MV-4-11 (cell line): ENCODE measurements at regions not wholly inside any gene's neighbourhood (a gene's known extent, or its start where the extent isn't known, plus 50 kb on each side); places are given as distances from the start of the nearest gene placed in this dataset.
"Not testable (repeated sequence)": the region's sequence is repeated elsewhere in the genome, so short reads cannot be mapped to it uniquely, and the experiment has no call there.

ENCODE experiments used
- DNase-seq: peaks from one replicate; lab custom pipeline; 2025; lab: John Stamatoyannopoulos, UW

DNA sequence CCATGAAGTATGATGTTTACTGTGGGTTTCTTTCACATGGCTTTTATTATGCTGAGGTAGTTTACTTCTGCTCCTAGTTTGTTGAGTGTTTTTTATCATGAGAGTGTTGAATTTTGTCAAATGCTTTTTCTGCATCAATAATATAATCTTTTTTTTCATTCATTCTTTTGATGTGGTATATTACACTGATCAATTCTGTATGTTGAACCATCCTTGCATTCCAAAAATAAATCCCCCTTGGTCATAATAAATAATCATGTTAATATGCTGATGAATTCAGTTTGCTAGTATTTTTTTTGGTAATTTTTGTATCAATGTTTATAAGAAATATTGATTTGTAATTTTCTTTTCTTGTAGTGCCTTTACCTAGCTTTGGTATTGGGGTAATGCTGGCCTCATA is 97.9 kb upstream of the ZNF648 start:
- DNase-seq = no peak

DNA sequence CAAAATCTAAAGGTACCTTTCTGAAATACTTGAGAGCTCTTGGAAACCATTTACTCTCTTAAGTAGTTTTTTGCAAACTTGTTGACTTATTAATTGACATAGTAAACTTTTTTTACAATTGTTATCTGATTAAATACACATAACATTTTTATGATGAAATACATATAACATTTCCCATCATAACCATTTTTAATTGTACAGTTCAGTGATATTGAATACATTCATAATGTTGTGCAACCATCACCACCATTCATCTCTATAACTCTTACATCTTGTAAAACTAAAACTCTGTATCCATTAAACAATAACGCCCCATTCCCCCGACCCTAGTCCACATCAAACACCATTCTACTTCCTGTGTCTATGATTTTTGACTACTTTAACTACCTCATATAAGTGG is 95.7 kb upstream of the ZNF648 start:
- no peak for DNase-seq

DNA sequence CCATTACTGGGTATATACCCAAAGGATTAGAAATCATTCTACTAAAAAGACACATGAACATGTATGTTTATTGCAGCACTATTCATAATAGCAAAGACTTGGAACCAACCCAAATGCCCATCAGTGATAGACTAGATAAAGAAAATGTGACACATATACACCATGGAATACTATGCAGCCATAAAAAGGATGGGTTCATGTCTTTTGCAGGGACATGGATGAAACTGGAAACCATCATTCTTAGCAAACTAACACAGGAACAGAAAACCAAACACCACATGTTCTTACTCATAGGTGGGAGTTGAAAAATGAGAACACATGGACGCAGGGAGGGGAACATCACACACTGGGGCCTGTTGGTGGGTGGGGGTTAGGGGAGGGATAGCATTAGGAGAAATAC is 92.9 kb upstream of the ZNF648 start:
- not testable (repeated sequence) for DNase-seq

DNA sequence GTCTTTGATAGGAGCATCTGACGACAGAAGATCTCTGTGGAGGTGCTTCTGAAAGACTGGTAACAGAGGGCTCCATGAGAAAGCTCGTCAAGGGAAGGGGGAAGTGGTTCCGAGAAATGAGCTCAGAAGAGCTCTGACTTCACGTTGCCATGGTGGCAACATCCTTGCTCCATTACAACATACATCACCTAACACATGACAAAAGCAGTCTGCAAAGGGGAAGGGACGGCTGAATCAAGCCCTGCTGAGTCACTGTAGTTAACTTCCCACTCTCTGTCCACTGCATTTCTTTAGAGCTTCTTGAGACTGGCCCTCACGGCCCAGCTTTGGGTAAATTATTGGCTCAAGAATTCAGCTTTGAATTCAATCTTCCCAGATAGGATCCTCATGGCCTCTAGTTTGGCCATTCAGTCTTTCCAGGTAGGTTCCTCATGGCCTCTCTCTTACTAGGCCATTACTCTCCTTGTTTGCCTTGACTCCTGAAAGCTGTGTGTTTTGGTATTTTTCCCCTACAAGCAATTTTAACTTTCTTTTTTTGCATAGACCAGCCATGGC is 88.0 kb upstream of the ZNF648 start:
- peak; percentile 99 for DNase-seq

DNA sequence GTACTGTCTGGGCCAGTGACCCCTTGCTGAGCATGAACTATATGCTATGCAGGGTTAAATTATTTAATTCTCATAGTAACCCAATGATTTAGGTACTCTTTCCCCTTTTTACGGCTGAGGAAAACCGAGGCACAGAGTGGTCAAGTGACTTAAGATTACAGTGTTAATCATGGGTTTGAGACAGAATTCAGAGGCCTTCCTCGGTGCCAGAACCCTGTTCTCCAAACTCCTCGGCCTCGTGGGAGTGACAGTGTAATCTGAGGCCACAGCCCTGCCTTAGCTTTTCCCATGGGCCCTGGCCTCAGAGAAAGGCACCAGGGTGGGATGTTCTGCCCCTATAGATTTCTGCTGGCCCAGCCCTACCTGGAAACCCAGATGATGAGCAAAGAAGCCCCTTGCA is 86.4 kb upstream of the ZNF648 start:
- DNase-seq = no peak

DNA sequence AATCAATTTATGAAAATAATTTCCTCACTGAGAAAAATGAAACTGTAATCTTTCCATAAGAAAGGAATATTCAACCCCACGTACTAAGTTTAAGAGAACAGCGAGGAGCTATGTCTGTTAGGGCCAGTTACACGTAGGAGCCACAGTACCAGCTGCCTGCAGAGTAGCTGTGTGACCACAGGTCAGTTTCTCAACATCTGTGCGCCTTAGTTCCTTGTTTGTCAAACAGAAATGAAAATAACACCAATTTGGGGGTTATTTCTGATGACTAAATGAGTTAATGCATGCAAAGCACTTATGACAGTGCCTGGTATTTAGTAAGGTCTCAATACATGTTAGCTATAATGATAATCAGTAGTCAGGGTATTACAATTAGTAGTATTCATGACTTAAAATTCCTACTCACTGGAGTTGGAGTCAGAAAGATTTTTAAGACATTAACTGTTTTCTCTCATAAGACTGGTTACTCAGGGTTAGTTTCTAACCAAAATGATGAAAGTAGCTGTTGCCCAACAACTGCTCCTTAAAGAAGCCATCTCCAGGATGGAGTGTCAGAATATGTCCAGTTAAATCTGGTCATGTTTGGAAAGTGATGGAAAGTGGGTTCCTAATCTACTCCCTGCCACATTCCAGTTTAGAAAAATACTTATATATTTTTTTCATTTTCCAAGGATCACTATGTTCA is 85.8 kb upstream of the ZNF648 start:
- DNase-seq = peak; percentile 98

DNA sequence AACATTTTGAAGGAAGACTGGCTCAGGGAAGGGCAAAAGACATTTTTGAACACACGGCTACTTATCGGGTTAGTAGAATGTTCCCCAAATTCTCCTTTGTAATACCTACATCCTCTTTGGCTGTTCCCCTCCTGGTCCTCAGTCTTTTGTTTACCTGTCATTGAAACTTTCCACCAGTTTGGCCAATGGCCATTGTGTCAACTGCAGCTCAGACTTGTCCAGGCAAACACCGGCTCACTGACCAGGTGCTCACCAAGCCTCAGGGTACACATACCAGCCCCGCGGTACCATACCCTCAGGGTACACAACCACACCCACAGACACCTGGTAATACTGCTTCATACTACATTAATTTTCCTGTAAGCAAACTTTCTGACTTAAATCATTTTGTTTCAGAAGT is 84.8 kb upstream of the ZNF648 start:
- DNase-seq = no peak

DNA sequence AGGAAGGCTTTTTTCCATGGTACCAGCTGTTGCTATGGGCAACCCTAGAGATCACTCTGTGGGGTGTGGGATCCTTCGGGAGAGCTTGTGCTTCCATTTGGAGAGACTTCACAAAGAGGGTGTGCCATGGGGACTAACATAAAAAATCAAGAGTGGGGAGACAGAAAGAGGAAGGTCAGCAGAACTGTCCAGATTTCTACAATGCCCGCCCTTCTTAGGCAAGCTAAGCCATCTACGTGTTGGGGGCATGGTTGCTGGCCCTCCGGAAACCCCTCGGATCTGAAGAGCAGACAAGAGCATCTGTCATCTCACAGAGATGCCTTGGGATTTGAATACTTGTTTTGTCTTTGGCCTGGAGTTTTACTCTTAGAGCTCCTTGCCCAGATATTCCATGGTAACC is 83.9 kb upstream of the ZNF648 start:
- no peak for DNase-seq

DNA sequence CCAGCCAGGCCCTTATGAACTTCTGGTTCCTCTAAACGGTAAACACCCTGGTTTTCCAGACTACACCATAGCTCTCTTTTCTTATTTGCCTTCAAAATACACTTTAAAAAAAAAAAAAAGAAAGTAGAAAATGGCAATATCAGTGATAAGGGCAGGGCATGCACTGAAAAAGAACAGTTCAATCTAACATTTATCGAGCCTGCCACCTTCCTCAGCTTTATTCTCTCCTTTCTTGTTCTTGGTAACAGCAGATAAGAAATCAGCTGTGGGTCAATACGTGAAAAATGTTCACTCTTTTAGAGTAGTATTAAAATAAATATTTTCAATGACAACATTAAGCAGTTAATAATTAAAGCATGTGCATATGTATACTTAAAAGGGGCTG is 83.1 kb upstream of the ZNF648 start:
- no peak for DNase-seq

DNA sequence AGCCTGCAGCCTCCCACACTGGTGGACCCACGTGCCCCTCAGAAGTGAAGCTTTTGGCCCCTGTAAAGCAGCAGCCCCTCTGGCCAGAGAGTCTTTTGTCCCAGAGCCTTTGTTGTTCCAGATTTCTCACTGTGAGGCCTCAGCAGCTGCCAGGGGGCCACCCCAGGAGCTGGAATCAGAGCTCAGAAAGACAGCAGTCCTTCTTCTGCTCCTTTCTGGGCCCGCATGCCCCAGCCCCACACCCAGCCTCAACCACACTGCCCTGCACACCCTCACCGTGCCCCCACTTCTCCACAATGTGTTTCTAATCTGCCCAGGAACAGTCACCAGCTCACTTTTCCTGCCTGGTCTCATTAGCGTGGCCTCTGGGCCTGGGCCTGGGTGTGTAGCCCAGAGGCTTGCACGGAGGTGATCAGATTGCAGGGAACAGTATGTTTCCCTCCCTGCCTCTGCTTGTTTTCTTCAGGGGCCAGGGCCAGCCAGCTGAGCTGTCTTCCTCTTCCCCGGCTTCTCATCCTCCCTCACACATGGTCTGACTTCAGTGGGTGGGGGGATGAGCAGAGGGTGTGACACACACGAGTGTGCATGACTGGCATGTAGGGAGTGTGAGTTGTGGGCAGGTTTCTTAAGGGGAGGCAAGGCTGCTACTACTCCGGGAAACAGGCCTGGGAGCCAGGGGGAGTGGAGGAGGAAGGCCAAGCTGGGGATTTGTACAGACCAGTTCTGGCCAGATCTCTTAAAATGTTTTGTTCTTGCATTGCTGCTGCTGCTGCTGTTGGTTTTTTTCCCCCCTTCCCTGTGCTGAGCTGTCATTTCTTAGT is 82.5 kb upstream of the ZNF648 start:
- DNase-seq = peak; percentile 89

DNA sequence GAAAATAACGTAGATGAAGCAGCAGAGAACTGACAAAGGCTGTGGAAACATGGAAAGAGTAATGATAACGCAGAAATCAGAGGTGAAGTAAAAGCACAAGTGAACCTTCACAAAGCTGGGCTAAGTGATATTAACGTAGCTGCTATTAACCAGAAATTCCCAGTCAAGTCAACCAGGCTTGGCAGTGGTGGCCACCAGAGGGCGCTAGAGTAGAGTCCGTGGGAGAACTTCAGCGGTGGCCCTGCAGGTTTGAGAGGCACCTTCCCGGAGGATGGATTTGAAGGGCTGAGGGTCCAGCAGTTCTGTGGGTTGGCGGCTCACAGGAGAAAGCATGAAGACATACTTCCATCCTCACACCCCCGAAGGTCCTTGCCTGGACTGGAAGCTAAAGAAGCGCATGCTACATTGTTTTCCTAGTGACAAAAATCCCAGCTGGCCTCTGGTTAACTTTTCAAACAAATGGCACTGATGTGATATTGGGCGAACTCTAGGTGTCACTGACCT is 81.7 kb upstream of the ZNF648 start:
- DNase-seq = peak; percentile 69

DNA sequence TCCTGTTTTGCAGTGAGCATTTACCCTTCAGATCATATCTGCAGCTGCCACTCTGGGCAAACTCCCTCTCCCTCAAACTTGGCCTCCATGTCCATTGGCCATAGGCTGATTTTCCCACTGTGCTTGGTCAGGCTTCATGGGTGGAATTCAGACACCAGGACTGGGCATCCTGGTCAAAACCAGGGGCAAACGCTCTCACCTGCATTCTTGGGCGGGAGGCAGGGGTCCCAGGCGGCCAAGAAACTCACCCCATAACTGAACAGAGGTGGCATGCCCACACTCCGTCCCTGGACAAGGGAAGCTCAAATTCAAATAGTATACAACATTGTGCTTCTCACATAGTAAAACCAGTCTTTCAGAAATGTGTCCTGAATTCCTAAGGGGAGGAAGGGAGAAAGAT is 81.1 kb upstream of the ZNF648 start:
- no peak for DNase-seq

DNA sequence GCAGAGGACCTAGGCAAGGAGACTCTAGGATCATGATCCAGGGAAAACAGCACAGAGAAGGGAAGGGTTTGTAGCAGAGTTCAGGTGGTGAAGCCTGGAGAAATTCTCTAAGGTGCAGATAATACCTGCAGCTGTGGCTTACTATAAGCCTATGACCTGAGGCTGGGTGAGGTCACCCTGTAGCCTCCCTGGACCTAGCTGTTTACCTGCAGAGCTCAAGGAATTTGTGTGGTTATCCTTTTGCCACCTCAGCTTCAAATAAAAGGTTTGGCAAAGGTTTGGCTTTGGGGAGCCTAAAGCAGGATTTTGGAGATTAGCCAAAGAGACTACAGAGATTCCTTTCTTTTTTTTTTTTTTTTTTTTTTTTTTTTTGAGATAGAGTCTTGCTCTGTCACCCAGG is 79.5 kb upstream of the ZNF648 start:
- DNase-seq = no peak

DNA sequence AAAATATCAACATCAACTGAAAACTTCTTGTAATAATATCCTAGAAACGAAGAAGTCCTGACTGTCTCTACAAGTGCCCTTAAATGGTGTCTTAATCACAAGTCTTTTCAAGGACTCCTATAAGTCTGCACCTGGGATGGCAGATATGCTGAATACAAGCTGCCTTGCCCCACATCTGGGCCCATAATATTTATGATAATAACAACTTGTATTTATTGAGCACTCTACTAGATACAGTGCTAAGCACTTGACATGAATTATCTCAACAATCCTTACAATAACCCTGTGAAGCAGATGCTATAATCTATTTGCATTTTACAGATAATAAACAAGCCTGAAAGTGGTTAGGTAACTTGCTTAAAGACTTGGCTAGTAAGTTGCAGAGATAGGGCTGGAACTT is 78.0 kb upstream of the ZNF648 start:
- no peak for DNase-seq

DNA sequence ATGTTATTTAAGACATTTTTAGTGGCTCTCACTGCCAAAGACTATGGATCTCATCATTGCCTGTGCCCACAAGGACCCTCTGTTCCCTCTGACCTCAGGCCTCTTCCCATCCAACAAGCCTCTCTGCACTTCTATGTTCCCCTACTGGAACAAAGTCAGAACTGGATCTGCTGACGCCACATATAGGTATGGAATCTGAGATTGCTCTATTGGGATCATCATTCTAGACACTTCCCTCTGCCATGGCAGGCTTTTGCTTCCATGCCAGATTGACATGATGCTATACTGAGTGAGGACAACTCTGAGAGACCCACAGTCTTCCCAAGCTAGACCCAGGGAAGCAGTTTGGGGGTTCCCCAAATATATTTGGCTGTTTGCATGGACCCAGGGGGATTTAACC is 76.0 kb upstream of the ZNF648 start:
- DNase-seq = no peak

DNA sequence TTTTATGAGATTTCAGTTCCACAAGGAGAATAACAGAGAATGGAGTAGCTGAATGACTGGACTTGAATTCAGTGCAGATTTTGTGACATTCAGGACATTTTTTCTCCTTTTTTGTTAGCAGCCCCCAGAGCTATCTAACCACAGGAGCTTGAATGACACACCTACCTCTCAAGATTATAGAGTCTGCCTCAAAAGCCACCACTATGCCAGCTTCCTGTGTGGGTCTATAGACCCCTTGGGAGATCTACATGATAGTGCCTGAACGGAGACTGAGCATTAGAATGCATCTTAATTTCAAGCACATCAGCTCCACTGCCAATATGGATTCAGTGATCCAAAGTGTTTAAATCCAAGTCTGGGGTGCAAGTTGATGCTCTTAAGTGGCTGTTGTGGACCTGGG is 74.4 kb upstream of the ZNF648 start:
- DNase-seq = no peak

DNA sequence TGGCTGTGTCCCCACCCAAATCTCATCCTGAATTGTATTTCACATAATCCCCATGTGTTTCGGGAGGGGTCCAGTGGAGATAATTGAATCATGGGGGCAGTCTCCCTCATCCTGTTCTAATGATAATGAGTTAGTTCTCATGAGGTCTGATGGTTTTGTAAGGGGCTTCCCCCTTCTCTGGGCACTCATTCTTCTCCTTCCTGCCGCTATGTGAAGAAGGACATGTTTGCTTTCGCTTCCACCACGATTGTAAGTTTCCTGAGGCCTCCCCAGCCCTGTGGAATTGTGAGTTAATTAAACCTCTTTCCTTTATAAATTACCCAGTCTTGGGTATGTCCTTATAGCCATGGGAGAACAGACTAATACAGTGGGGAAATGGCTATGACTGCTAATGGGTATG is 72.7 kb upstream of the ZNF648 start:
- no peak for DNase-seq

DNA sequence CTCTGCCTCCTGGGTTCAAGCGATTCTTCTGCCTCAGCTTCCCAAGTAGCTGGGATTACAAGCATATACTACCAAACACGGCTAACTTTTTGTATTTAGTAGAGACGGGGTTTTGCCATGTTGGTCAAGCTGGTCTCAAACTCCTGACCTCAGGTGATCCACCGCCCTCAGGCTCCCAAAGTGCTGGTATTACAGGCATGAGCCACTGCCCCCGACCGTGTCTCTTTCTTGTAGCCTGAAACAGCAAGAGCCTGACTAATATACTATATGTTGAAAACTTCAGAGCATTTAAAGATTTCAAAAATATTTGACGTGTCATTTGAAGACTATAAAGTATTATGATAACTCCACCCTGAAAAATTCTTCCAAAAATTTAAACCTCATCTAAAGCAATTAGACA is 71.7 kb upstream of the ZNF648 start:
- DNase-seq = no peak

DNA sequence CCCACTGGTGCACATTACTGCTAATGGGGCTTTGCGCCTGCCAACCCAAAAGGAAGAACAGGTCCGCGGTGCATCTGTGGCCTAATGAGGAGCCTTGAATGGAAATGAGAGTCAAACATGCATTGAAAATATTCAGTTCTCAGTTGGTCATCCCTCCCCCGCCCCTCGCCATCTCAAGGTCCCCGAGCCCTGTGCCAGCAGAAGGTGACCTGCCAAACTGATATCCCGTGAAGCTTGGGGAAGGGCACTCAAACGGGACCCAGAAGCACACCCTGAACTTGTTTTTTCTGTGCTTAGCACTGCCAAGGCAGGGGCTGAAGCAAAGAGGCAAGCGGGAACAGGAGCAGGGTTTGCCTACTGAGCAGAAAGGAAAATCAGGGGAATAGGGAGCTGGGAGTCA is 67.9 kb upstream of the ZNF648 start:
- DNase-seq = no peak

DNA sequence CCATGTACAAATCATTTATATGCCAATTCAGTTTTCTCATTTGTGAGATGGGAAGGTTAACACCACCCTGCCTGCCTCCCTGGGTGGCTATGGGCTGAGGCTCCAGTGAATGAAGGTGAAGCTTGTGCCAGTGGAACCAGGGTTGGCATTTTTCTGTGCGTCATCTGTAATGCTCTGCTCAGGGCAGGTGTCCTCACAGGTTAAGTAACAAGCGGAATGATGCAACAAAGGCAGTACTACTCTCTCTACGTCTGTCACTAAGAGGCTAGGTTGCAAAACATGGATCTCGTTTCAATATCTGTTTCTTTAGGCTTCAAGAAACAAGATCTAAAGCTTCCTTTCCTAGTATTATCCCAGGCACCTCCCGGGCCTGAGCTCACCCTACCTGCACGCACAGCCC is 67.0 kb upstream of the ZNF648 start:
- DNase-seq = no peak

DNA sequence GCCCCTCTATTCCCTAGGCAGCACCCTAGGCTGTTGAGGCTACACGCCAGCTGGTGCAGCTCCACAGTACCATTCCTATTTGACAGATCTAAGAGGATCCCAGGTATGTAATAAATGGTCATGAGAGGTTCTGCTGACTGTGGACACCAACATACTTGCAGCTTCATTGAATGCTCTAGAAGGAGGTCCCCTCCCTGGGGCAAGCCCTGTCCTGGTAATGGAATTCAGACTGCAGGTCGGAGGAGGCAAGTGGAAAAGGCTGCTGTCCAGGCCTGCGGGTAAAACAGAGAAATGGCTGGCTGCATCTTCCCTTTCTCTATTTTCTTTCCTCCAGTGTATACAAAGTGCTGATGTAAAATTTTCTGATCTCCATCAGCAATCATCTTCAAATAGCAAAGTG is 66.1 kb upstream of the ZNF648 start:
- no peak for DNase-seq

DNA sequence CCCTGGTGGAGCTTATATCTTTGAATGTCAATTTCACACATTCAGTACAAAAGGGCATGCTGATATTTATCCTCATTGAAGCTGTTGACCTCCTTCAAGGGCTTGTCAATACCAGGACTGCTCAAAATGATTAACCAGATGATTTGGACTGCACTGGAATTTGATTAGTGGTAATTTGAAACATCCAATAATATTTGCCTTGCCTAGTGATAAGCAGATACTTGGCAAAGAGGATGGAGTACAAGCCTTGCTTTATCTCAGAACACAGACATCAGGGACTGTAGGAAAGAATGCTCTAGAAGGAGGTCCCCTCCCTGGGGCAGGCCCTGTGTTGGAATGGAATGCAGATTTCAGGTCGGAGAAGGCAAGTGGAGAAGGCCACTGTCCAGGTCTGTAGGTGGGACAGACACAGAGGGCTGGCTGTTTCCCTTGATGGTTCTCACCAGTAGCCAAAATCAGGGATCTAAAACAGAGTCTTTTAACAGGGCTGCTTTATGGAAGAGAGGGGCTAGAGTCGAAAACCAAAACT is 64.8 kb upstream of the ZNF648 start:
- no peak for DNase-seq

DNA sequence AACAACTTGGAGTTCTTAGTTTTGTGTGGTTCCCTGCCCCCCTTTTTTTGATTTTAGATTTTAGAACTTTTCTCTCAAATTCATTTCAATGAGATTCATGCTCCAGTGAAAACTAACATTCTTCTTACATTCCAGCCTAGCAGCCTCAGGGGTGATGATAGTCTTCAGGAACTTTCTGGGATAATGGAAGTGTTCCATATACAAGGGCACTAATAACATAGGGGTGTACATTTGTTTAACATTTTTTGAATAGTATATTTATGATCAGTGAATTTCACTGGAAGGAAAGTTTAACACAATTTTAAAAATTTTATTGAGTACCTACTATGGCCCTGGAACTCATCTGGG is 61.4 kb upstream of the ZNF648 start:
- DNase-seq = no peak
